Activated CD8-positive, alpha-beta T cell treated with anti-CD3 and anti-CD28 coated beads for 36 hours (primary cell): ENCODE measurements at regions not wholly inside any gene's neighbourhood (a gene's known extent, or its start where the extent isn't known, plus 50 kb on each side); places are given as distances from the start of the nearest gene placed in this dataset.

Source experiments
- ATAC-seq: fragments of 200-7000 bp; cut with Tn5 transposase; one replicate; pipeline ENCODE4 v1.10.0; 2021; ENCODE audit warnings: mild to moderate bottlenecking, moderate library complexity
- CTCF ChIA-PET: fragments of 350-600 bp; sonication (Branson Sonifier 250); formaldehyde crosslinking; loops from one replicate; lab custom pipeline; 2021; ENCODE audit warnings: antibody characterized with exemption; lab: Charles Lee
- POLR2A ChIA-PET: fragments of 350-600 bp; sonication (Branson Sonifier 250); formaldehyde crosslinking; loops from one replicate; lab custom pipeline; 2021; ENCODE audit warnings: antibody characterized with exemption; lab: Charles Lee
- DNase-seq: peaks from one replicate; pipeline ENCODE4 v3.0.0-alpha.2; 2020
- H3K27ac Mint-ChIP-seq: one replicate; pipeline ENCODE4 v1.8.0; 2021; ENCODE audit warnings: mild to moderate bottlenecking, mixed read lengths
- H3K27me3 Mint-ChIP-seq: one replicate; pipeline ENCODE4 v1.8.0; 2021; ENCODE audit warnings: mixed read lengths
- H3K36me3 Mint-ChIP-seq: one replicate; pipeline ENCODE4 v1.8.0; 2021; ENCODE audit warnings: low read depth, mixed read lengths
- H3K4me1 Mint-ChIP-seq: one replicate; pipeline ENCODE4 v1.8.0; 2021; ENCODE audit warnings: low read depth, mixed read lengths
- H3K4me3 Mint-ChIP-seq: one replicate; pipeline ENCODE4 v1.8.0; 2021; ENCODE audit warnings: mild to moderate bottlenecking, moderate library complexity, mixed read lengths
- H3K9me3 Mint-ChIP-seq: one replicate; pipeline ENCODE4 v1.8.0; 2021; ENCODE audit warnings: mixed read lengths
- intact Hi-C: fragments of 100-400 bp; cut with micrococcal nuclease; formaldehyde crosslinking; loops from one replicate; pipeline ENCODE4 v1.10.0; 2022
- TF ChIP-seq, protein P1 (sequence below): fragments of 200-600 bp; IDR thresholded peaks from one replicate; pipeline ENCODE4 v1.8.0; 2022; ENCODE audit warnings: antibody characterized with exemption, mild to moderate bottlenecking

- no peaks in the 10 kb centered on the region for H3K4me1 Mint-ChIP-seq
- TF ChIP-seq, protein P1, sequence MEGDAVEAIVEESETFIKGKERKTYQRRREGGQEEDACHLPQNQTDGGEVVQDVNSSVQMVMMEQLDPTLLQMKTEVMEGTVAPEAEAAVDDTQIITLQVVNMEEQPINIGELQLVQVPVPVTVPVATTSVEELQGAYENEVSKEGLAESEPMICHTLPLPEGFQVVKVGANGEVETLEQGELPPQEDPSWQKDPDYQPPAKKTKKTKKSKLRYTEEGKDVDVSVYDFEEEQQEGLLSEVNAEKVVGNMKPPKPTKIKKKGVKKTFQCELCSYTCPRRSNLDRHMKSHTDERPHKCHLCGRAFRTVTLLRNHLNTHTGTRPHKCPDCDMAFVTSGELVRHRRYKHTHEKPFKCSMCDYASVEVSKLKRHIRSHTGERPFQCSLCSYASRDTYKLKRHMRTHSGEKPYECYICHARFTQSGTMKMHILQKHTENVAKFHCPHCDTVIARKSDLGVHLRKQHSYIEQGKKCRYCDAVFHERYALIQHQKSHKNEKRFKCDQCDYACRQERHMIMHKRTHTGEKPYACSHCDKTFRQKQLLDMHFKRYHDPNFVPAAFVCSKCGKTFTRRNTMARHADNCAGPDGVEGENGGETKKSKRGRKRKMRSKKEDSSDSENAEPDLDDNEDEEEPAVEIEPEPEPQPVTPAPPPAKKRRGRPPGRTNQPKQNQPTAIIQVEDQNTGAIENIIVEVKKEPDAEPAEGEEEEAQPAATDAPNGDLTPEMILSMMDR, result no peak
- DNase-seq, result no peak
These were observed 357.0 kb downstream of the SQOR start for GRCh38 chr15:45991863-45992262.

DNA sequence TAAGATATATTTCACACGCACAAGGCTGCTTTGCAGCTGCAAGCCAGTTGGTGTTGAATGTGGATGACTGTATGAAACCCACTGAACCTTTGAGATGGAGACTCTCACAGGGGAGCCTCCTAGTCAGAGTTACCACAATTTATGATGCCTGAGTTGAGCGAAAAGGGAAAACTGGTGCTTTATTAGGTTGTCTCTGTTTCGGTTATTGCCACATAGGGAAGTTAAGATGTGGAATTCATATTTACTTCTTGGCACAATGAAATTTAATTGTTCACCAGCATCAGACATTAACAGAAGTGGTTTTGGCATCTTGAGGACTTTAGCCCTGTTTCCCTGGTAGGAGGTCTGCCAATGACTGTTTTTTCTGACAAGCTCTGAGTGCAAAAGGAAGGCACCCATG is 358.2 kb downstream of the SQOR start:
- CTCF ChIA-PET, result no interaction called here
- TF ChIP-seq, protein P1, result no peak

More at GRCh38 chr15:45991863-45992262, 357.0 kb downstream of the SQOR start:
- Mint-ChIP-seq H3K4me3 (no peak overlapping the region), H3K36me3 (no peaks in the 10 kb centered on the region), H3K27me3 (no peaks in the 10 kb centered on the region), H3K27ac (no peak overlapping the region), H3K9me3 (peaks cover 10% of the 10 kb centered on the region)
- no peak for ATAC-seq
- intact Hi-C loops, result no loop called here
- CTCF ChIA-PET, result no interaction called here
- POLR2A ChIA-PET, result interaction anchor here (1.4 kb wide), 1 partner anchor 10 kb away, joined by 4 read pairs; no protein-coding TSS in a partner anchor

DNA sequence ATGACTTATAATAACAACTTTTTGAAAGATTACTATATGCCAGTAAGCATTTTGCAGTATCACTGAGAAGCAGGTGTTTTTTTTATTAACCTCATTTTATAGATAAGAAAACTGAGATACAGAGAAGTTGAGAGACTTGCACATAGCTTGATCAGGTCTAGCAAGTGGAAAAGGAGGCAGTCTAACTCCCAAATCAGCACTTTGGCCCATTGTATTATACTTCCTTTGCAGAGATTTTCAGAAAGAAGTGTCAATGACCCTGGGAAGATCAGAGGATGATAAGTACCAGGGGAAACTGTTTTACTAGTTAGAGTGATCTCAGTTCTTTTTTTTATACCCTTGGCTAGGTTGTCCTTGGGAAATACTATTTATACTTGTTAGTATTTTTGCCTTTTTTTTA is 358.7 kb downstream of the SQOR start:
- no peaks in the 10 kb centered on the region for H3K4me1 Mint-ChIP-seq
- TF ChIP-seq, protein P1, result no peak
- intact Hi-C loops, result no loop called here
- H3K36me3 Mint-ChIP-seq, result no peaks in the 10 kb centered on the region
- H3K9me3 Mint-ChIP-seq, result peaks cover 4% of the 10 kb centered on the region
- ChIA-PET CTCF (no interaction called here), POLR2A (no interaction called here)
- H3K4me3 Mint-ChIP-seq, result no peak overlapping the region
- ATAC-seq, result no peak
- DNase-seq, result no peak
- H3K27me3 Mint-ChIP-seq, result no peaks in the 10 kb centered on the region
- H3K27ac Mint-ChIP-seq, result no peak overlapping the region

More for the DNA sequence above, 358.2 kb downstream of the SQOR start:
- Mint-ChIP-seq H3K27me3 (no peaks in the 10 kb centered on the region), H3K27ac (no peak overlapping the region), H3K9me3 (peaks cover 5% of the 10 kb centered on the region), H3K4me3 (no peak overlapping the region), H3K4me1 (no peaks in the 10 kb centered on the region), H3K36me3 (no peaks in the 10 kb centered on the region)
- ATAC-seq (no peak), DNase-seq (no peak)
- POLR2A ChIA-PET, result no interaction called here
- intact Hi-C loops, result no loop called here

GRCh38 chr15:45995800-45996199 is 361.0 kb downstream of the SQOR start:
- ChIA-PET POLR2A (no interaction called here), CTCF (no interaction called here)
- intact Hi-C loops, result no loop called here
- no peaks in the 10 kb centered on the region for H3K9me3 Mint-ChIP-seq
- no peaks in the 10 kb centered on the region for H3K4me1 Mint-ChIP-seq
- H3K4me3 Mint-ChIP-seq, result no peak overlapping the region
- H3K36me3 Mint-ChIP-seq, result no peaks in the 10 kb centered on the region
- no peaks in the 10 kb centered on the region for H3K27me3 Mint-ChIP-seq
- ATAC-seq (no peak), DNase-seq (no peak)
- TF ChIP-seq, protein P1, result no peak
- H3K27ac Mint-ChIP-seq, result no peak overlapping the region

DNA sequence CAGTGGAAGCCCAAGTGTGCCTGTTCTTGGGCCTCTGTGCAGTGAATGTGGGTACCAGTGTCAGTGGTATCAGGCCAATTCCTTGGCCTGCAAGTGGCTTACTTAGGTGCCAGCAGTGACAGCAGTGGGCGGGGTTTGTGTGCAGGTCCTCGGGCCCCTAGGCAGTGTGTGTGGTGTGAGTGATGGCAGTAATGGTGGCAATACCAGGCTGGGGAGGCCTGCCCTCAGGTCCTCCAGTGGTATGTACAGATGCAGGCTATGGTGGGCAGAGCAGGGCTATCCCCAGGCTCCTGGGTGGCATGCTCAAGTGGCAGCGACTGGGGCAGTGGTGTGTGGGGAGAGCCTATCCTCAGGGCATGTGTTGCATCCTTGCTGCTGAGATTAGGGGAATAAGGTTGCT is 379.7 kb downstream of the SQOR start:
- intact Hi-C loops, result no loop called here
- H3K4me3 Mint-ChIP-seq, result no peak overlapping the region
- CTCF ChIA-PET, result no interaction called here
- POLR2A ChIA-PET, result no interaction called here
- no peak for ATAC-seq
- no peak for DNase-seq
- peaks cover 22% of the 10 kb centered on the region for H3K9me3 Mint-ChIP-seq
- no peaks in the 10 kb centered on the region for H3K36me3 Mint-ChIP-seq
- no peaks in the 10 kb centered on the region for H3K4me1 Mint-ChIP-seq
- H3K27me3 Mint-ChIP-seq, result no peaks in the 10 kb centered on the region
- no peak overlapping the region for H3K27ac Mint-ChIP-seq
- TF ChIP-seq, protein P1, result no peak
